Karpas-422 (cell line): ENCODE measurements at regions not wholly inside any gene's neighbourhood (a gene's known extent, or its start where the extent isn't known, plus 50 kb on each side); places are given as distances from the start of the nearest gene placed in this dataset.

Experiments
- DNase-seq: peaks from one replicate; pipeline ENCODE4 v3.0.0-alpha.2; 2015
- H2AFZ ChIP-seq: fragments of 200-600 bp; sonication (generic); 2 replicates; pipeline ENCODE4 v1.6.1; 2014; ENCODE audit warnings: antibody characterized with exemption, low read length, mixed read lengths
- H3K27ac ChIP-seq: fragments of 200-600 bp; sonication (generic); 2 replicates; pipeline ENCODE4 v1.5.1; 2014; ENCODE audit warnings: mild to moderate bottlenecking, low read length, moderate library complexity
- H3K27me3 ChIP-seq: fragments of 200-600 bp; sonication (generic); 2 replicates; pipeline ENCODE4 v1.6.1; 2014; ENCODE audit warnings: low read length, mixed read lengths
- H3K36me3 ChIP-seq: fragments of 200-600 bp; sonication (generic); 2 replicates; pipeline ENCODE4 v1.6.1; 2014; ENCODE audit warnings: low read length, mixed read lengths; ENCODE audit not compliant: insufficient read depth
- H3K4me1 ChIP-seq: fragments of 200-600 bp; sonication (generic); 2 replicates; pipeline ENCODE4 v1.6.1; 2014; ENCODE audit warnings: mild to moderate bottlenecking, low read length, mixed read lengths
- H3K4me2 ChIP-seq: fragments of 200-600 bp; sonication (generic); 2 replicates; pipeline ENCODE4 v1.6.1; 2014; ENCODE audit warnings: low read length, low read depth, mild to moderate bottlenecking; ENCODE audit not compliant: poor library complexity, severe bottlenecking
- H3K4me3 ChIP-seq: fragments of 200-600 bp; sonication (generic); 2 replicates; pipeline ENCODE4 v1.5.1; 2014; ENCODE audit warnings: mild to moderate bottlenecking, antibody characterized with exemption, low read length, mixed read lengths
- H3K79me2 ChIP-seq: fragments of 200-600 bp; sonication (generic); 2 replicates; pipeline ENCODE4 v1.6.1; 2014; ENCODE audit warnings: mild to moderate bottlenecking, low read length, mixed read lengths
- H3K9ac ChIP-seq: fragments of 200-600 bp; sonication (generic); 2 replicates; pipeline ENCODE4 v1.6.0; 2014; ENCODE audit warnings: low read length
- H3K9me2 ChIP-seq: fragments of 200-600 bp; sonication (generic), shearing (Covaris generic); replicated peaks from 2 replicates; pipeline ENCODE4 v1.6.0; 2014; ENCODE audit warnings: mild to moderate bottlenecking, low read length, moderate library complexity; ENCODE audit not compliant: insufficient read depth
- H3K9me3 ChIP-seq: fragments of 300-700, 200-600 bp; sonication (generic); 2 replicates; pipeline ENCODE4 v1.6.1; 2014; ENCODE audit warnings: low read length, mixed read lengths
- H4K20me1 ChIP-seq: fragments of 200-600 bp; sonication (generic); 2 replicates; pipeline ENCODE4 v1.6.1; 2014; ENCODE audit warnings: mild to moderate bottlenecking, antibody characterized with exemption, low read length, low read depth; ENCODE audit not compliant: insufficient read depth

GRCh38 chr7:113677811-113678210 lies 241.0 kb downstream of the PPP1R3A start:
- no peak for DNase-seq
- Histone ChIP-seq H3K9ac (no peak overlapping the region), H3K79me2 (no peaks in the 10 kb centered on the region)

GRCh38 chr7:113664867-113665266 lies 253.9 kb downstream of the PPP1R3A start:
- Histone ChIP-seq H3K36me3 (no peaks in the 10 kb centered on the region), H3K27me3 (no peaks in the 10 kb centered on the region), H3K4me1 (no peaks in the 10 kb centered on the region), H3K4me3 (no peak overlapping the region), H3K27ac (no peak overlapping the region), H3K9me2 (no peaks in the 10 kb centered on the region), H3K9me3 (no peaks in the 10 kb centered on the region; the same call in none of the 2 replicates), H4K20me1 (no peaks in the 10 kb centered on the region), H3K9ac (no peak overlapping the region), H3K79me2 (no peaks in the 10 kb centered on the region), H2AFZ (no peak overlapping the region), H3K4me2 (no peak overlapping the region)
- DNase-seq: no peak

More at GRCh38 chr7:113677811-113678210, 241.0 kb downstream of the PPP1R3A start:
- Histone ChIP-seq H3K27me3 (no peaks in the 10 kb centered on the region), H3K36me3 (no peaks in the 10 kb centered on the region), H3K4me2 (no peak overlapping the region), H4K20me1 (no peaks in the 10 kb centered on the region), H3K9me2 (0 out of 2 replicates have a peak, but pooled peaks cover 5% of the 10 kb centered on the region), H3K9me3 (0 out of 2 replicates have a peak, but pooled peaks cover 8% of the 10 kb centered on the region), H2AFZ (no peak overlapping the region), H3K27ac (no peak overlapping the region), H3K4me1 (no peaks in the 10 kb centered on the region), H3K4me3 (no peak overlapping the region)

DNA sequence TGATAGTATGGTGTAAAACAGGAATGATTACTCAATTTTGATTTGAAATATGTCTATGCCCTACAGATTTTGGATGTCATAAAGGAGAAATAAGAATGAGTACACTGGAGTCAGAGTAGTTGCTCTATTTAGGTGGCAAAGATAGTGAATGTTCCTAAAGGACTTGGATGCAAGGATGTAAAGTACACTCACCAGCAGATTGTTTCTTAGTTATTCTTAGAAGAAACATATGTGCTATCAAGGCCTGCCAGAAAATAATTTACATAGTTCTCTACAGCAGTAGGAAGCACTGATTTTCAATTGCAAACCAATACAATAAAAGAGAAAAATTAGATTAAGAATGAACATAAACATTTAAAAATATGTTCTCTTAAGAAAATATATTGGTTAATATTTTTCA lies 259.4 kb downstream of the PPP1R3A start:
- Histone ChIP-seq H3K27me3 (no peaks in the 10 kb centered on the region), H3K79me2 (no peaks in the 10 kb centered on the region), H2AFZ (no peak overlapping the region), H3K9me2 (no peaks in the 10 kb centered on the region), H3K9me3 (no peaks in the 10 kb centered on the region; the same call in 1 of the 2 replicates), H3K9ac (no peak overlapping the region), H4K20me1 (no peaks in the 10 kb centered on the region), H3K4me3 (no peak overlapping the region), H3K4me1 (no peaks in the 10 kb centered on the region), H3K27ac (no peak overlapping the region), H3K36me3 (no peaks in the 10 kb centered on the region), H3K4me2 (no peak overlapping the region)
- DNase-seq: no peak

GRCh38 chr7:113657603-113658002 lies 261.2 kb downstream of the PPP1R3A start:
- H3K4me2 ChIP-seq: no peak overlapping the region
- no peak overlapping the region for H2AFZ ChIP-seq
- H3K4me3 ChIP-seq: no peak overlapping the region
- DNase-seq: no peak
- no peaks in the 10 kb centered on the region for H4K20me1 ChIP-seq
- H3K9ac ChIP-seq: no peak overlapping the region
- H3K27ac ChIP-seq: no peak overlapping the region
- H3K36me3 ChIP-seq: no peaks in the 10 kb centered on the region
- H3K9me3 ChIP-seq: no peaks in the 10 kb centered on the region
- no peaks in the 10 kb centered on the region for H3K27me3 ChIP-seq
- H3K79me2 ChIP-seq: no peaks in the 10 kb centered on the region
- H3K9me2 ChIP-seq: no peaks in the 10 kb centered on the region
- no peaks in the 10 kb centered on the region for H3K4me1 ChIP-seq

- no peaks in the 10 kb centered on the region for H3K36me3 ChIP-seq
- no peak overlapping the region for H2AFZ ChIP-seq
- no peak overlapping the region for H3K4me2 ChIP-seq
- no peaks in the 10 kb centered on the region for H4K20me1 ChIP-seq
- no peaks in the 10 kb centered on the region for H3K9me2 ChIP-seq
- H3K27me3 ChIP-seq: no peaks in the 10 kb centered on the region
- no peak overlapping the region for H3K4me3 ChIP-seq
- peaks cover 6% of the 10 kb centered on the region; the same call in 1 of the 2 replicates for H3K9me3 ChIP-seq
- H3K27ac ChIP-seq: no peak overlapping the region
- no peaks in the 10 kb centered on the region for H3K4me1 ChIP-seq
- DNase-seq: no peak
- no peak overlapping the region for H3K9ac ChIP-seq
- no peaks in the 10 kb centered on the region for H3K79me2 ChIP-seq
These were observed 266.3 kb downstream of the PPP1R3A start for GRCh38 chr7:113652501-113652900.

- Histone ChIP-seq H3K36me3 (no peaks in the 10 kb centered on the region), H3K4me1 (no peaks in the 10 kb centered on the region), H3K27ac (no peak overlapping the region), H3K79me2 (no peaks in the 10 kb centered on the region), H3K9me3 (peaks cover 6% of the 10 kb centered on the region; the same call in 1 of the 2 replicates), H3K4me2 (no peak overlapping the region), H4K20me1 (no peaks in the 10 kb centered on the region), H3K9me2 (no peaks in the 10 kb centered on the region), H3K4me3 (no peak overlapping the region), H3K27me3 (no peaks in the 10 kb centered on the region), H2AFZ (no peak overlapping the region), H3K9ac (no peak overlapping the region)
- no peak for DNase-seq
These were observed 269.3 kb downstream of the PPP1R3A start for GRCh38 chr7:113649556-113649955.

- H3K4me1 ChIP-seq: no peaks in the 10 kb centered on the region
- H3K27ac ChIP-seq: no peak overlapping the region
These were observed 279.6 kb downstream of the PPP1R3A start for GRCh38 chr7:113639221-113639620.

GRCh38 chr7:113636727-113637421 lies 281.9 kb downstream of the PPP1R3A start:
- no peak overlapping the region for H2AFZ ChIP-seq
- no peak for DNase-seq
- no peaks in the 10 kb centered on the region for H3K36me3 ChIP-seq
- no peaks in the 10 kb centered on the region for H3K79me2 ChIP-seq
- H4K20me1 ChIP-seq: no peaks in the 10 kb centered on the region
- H3K9me2 ChIP-seq: no peaks in the 10 kb centered on the region
- H3K9me3 ChIP-seq: peaks cover 8% of the 10 kb centered on the region; the same call in 1 of the 2 replicates
- H3K4me3 ChIP-seq: no peak overlapping the region
- H3K27ac ChIP-seq: no peak overlapping the region
- no peaks in the 10 kb centered on the region for H3K27me3 ChIP-seq
- no peak overlapping the region for H3K9ac ChIP-seq
- H3K4me2 ChIP-seq: no peak overlapping the region
- H3K4me1 ChIP-seq: no peaks in the 10 kb centered on the region

More at GRCh38 chr7:113639221-113639620, 279.6 kb downstream of the PPP1R3A start:
- no peaks in the 10 kb centered on the region for H3K36me3 ChIP-seq
- no peaks in the 10 kb centered on the region for H3K9me2 ChIP-seq
- H3K9ac ChIP-seq: no peak overlapping the region
- no peak for DNase-seq
- H3K9me3 ChIP-seq: no peaks in the 10 kb centered on the region
- H3K4me2 ChIP-seq: no peak overlapping the region
- no peak overlapping the region for H2AFZ ChIP-seq
- H3K79me2 ChIP-seq: no peaks in the 10 kb centered on the region
- H3K4me3 ChIP-seq: no peak overlapping the region
- H4K20me1 ChIP-seq: no peaks in the 10 kb centered on the region
- no peaks in the 10 kb centered on the region for H3K27me3 ChIP-seq
